Renal pelvis (tissue), 1 donor: ENCODE measurements at regions not wholly inside any gene's neighbourhood (a gene's known extent, or its start where the extent isn't known, plus 50 kb on each side); places are given as distances from the start of the nearest gene placed in this dataset.
"Not testable (repeated sequence)": the region's sequence is repeated elsewhere in the genome, so short reads cannot be mapped to it uniquely, and the experiment has no call there.

Source experiments
- DNase-seq: peaks from one replicate; pipeline ENCODE4 v3.0.0-alpha.2; 2013

- DNase-seq: no peak
These were observed 274.6 kb upstream of the BOD1L1 start for GRCh38 chr4:13902146-13902545.

- no peak for DNase-seq
These were observed 275.5 kb upstream of the BOD1L1 start for GRCh38 chr4:13903061-13903460.

- no peak for DNase-seq
These were observed 276.4 kb upstream of the BOD1L1 start for GRCh38 chr4:13903901-13904300.

- no peak for DNase-seq
These were observed 278.0 kb upstream of the BOD1L1 start for GRCh38 chr4:13905543-13905942.

DNA sequence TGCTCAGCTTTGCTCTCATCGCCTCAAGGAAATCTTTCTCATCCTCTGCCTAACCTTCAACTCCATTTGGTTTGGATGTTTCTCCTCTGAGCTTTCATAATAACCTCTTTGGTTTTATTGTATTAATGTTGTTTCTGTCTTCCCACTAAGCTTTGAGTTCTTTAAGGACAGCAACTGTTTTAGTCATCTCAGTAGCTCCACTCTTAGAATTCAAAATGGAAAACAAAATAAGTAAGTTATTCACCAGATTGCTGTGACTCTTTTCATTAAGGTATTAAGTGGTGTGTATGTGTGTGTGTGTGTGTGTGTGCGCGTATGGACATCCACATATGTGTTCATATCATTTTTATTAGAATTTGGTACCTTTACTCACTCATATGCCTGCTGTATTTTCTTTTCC is 279.2 kb upstream of the BOD1L1 start:
- no peak for DNase-seq

DNA sequence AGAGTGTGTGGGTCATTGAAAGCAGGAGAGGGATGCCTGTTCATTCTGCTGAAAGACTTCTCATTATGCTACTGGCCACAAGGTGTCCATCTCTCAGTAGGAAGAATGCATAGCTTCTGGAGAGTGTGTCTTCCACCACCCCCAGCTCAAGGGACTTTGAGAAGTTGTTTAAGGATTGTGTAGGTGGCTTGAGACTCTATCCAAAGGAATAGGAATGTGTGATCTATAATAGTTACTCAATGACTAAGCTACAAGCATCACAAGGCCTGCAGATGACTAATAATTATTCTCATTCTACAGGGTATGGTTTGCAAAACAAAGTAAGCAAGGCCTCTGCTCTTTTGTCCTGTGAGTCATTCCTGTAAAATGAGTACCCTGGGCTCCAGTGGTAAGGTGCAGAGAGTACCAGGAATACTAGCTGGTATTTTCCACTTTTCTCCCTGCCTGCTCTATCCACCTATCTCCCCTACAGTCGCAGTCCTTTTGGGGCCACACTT is 279.8 kb upstream of the BOD1L1 start:
- DNase-seq: no peak

- DNase-seq: no peak
These were observed 280.9 kb upstream of the BOD1L1 start for GRCh38 chr4:13908455-13908854.

DNA sequence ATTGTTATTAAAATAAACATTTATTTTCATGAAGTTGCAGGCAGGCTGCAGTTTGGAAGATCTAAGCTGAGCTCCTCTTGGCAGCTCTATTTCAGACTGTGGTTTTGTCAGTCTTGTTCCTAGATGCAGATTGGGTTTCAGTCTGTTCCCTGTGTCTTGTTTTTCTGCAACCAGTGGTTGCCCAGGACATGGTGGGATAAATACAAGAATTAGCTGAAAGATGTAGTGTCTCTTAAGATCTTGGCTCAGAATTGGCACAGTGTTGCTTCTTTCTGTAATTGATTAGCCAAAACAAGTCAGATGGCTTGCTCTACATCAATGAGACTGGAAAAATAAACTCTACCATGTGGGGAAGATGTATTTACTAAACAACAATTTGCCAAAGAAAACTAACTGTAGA is 283.0 kb upstream of the BOD1L1 start:
- no peak for DNase-seq

GRCh38 chr4:13911256-13911655 is 283.7 kb upstream of the BOD1L1 start:
- no peak for DNase-seq

DNA sequence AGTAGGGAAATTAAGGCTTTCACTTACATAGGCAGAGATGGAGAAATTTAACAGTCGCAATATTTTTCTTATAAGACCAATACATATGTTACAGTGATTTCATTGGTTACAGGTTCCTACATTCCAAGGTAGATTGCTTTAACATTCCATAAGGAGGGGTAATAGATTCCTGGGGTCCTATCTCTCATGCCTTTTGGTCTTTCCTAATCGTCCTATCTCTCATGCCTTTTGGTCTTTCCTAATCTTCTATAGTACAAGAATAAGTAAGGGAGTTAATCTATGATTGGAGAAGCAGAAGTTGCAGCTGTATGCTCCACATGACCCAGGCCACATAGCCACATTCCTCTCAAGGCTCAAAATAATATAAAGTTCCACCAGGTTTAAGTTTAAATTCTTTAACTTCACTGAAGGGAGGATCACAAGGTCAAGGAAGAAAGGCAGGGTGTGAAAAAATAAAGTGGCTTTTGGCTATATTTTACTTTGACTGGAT is 285.0 kb upstream of the BOD1L1 start:
- DNase-seq: no peak

DNA sequence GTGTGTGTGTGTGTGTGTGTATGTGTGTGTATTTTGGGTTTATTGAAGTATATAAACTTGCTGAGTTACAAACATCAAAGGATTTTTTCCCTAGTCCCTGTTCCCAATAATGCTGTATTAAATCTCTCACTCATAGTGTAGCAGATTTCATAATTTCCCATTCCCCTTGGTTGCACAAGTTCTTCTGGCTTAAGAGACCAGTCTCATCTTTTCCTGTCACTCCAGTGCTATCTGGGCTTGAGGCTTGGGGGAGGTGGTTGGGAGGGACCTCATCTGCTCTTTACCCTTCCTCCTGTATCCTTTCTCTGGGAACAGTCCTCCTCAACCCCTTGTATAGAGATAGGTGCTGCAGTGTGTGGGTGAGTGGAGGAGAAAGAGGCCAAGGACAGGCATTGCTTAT is 285.4 kb upstream of the BOD1L1 start:
- no peak for DNase-seq

DNA sequence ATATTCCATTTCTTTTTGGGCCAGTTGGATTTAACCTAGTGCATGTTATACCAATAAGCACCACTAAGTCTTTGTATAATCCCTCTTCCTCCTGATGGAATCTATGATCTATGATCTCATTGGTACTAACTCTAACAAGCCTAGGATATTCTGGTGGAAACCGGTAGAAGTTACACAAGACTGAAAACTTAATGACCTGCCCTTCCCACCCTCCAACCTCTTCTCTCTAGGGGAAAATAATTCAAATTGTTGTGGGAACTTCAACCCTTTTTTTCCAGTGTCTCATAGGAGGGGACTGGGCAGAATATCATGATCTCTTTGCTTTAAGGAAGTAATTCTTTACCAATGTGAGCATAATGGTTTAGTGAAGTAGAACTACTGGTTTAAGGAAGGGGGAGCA is 289.5 kb upstream of the BOD1L1 start:
- no peak for DNase-seq

DNA sequence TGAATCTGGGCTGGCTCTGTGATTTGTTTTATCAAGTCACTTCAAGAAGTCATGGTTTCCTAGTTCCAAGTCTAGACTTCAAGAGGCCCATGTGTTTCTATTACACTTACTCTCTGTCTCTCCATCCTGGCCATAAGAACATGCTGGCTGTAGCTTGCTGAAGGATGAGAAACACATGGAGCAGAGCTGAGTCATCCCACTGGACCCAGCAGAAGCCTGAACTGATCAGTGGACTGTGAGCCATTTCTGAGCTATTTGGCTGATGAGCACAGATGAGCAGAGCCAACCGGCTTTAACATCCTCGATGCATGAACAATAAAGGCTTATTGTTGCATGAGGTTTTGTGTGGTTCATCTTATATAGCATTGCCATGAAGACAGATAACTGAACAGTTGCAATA is 290.6 kb upstream of the BOD1L1 start:
- DNase-seq: no peak

GRCh38 chr4:13918991-13919441 is 291.5 kb upstream of the BOD1L1 start:
- peak; percentile 27 for DNase-seq

DNA sequence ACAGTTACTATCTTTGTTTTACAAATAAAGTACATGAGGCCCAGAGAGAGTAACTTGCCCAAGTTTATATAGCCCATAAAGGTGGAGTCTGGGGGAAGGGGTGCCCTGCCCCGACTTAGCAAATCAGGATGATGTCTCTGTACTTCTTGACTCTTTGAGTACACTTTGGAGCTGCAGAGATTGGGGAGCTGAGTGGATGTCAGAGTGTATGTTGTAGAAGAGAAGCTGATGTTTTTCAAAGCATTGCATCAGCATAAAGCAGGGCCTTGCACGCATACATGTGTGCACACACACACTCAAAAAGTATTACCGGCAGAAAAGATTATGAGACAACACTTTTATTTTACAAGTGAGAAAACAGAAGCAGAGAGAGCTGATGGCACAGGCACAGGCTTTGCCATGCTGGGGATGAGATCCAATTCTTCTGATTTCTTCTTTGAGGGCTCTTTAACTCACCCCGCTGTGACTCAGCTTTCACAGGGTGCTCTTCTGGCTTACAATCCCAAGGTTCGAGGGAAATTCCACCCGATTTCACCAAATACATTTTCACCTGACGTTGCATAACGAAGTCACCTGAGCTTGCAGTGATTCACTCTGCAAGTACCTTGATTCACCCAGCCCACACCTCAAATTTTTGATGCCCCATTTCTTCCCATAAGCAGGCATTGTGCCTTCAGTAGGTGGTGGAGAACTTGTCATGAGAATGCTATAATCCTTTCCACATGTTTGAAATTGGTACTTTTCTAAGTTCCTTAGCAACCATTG is 292.8 kb upstream of the BOD1L1 start:
- no peak for DNase-seq

DNA sequence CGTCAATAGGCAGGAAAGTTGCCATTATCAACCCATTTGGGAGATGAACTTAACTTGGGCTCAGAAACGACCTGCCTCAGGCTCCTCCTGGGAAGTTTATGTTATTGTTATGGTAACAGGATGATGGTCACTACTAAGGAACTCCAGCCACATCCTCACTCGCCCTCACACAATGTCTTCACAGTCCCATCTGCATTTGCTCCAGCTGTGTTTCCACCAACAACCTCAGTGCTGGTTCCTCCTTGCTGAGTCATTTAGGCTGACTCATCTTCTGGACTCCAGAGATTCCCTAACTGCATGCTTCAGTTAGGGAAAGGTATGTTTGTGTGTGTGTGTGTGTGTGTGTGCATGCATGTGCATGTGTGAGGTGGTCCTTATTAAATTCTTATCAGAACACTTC is 293.4 kb upstream of the BOD1L1 start:
- no peak for DNase-seq

GRCh38 chr4:13921805-13922204 is 294.3 kb upstream of the BOD1L1 start:
- DNase-seq: no peak

- no peak for DNase-seq
These were observed 294.9 kb upstream of the BOD1L1 start for GRCh38 chr4:13922459-13922858.

- no peak for DNase-seq
These were observed 295.5 kb upstream of the BOD1L1 start for GRCh38 chr4:13922873-13923645.

DNA sequence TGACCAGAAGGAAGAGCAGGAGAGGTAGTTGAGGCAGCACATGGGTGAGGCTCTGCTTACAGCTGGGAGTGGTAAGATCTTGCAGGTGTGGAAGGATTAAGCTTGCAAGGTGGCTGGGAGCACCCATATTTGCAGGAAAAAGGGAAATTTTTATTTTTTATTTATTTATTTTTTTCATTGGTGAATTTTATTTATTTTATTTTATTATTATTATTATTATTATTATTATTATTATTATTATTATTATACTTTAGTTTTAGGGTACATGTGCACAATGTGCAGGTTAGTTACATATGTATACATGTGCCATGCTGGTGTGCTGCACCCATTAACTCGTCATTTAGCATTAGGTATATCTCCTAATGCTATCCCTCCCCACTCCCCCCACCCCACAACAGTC is 297.4 kb upstream of the BOD1L1 start:
- DNase-seq: not testable (repeated sequence)

DNA sequence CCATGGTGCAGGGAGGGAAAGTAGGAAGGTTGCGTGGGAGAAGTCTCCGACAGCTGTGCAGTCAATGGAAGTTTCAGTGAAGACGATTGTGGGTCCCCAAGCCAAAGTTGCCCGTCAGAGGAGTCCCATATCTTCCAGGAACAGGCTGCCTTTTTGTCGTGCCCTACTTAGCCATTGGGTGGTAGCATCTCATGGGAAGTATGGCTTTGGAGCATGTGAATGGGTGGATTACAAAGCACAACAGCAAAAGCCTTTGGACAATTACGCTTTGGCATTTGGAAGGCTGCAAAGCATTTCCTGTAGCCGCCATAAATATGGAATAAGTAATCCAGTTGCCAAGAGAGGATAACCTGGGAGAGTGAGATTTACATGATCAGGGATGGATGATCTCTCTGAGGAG is 300.7 kb upstream of the BOD1L1 start:
- no peak for DNase-seq

- DNase-seq: no peak
These were observed 302.6 kb upstream of the BOD1L1 start for GRCh38 chr4:13930155-13930554.

DNA sequence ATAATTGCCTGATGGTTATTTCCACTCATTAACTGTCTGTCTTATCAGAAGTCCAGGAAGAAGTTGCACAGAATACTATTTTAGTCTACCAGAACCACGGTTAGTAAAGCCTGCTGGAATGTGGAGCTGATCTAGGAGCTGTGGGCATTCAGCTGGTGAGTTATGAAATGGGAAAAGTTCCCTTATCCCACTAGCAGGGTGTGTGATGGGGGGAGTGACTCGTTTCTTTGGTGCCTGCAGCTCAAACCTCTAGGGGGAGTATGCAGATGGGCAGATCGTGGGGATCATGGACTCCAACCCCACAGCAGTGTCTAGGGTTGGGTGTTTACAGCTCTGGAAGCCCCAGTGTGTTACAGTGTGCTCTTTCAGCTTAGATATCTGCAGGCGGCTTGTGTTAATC is 305.7 kb upstream of the BOD1L1 start:
- no peak for DNase-seq
